Gastroesophageal sphincter (tissue), 4 donors: ENCODE measurements at regions not wholly inside any gene's neighbourhood (a gene's known extent, or its start where the extent isn't known, plus 50 kb on each side); places are given as distances from the start of the nearest gene placed in this dataset.

Experiments
- ATAC-seq: fragments of 150-250 bp; one replicate; pipeline ENCODE4 v1.9.1; 2016; ENCODE audit warnings: mild to moderate bottlenecking, moderate library complexity
- H3K27ac ChIP-seq, 4 donors: fragments of 200-600 bp; sonication (generic) in 3 of 4; 1 replicate in 3 of 4; 2 replicates in 1 of 4; pipeline ENCODE4 v1.5.1; 2016 to 2019
- H3K27me3 ChIP-seq: fragments of 200-600 bp; sonication (generic); one replicate; pipeline ENCODE4 v1.5.1; 2019
- H3K36me3 ChIP-seq, 2 donors: fragments of 200-600 bp; sonication (generic); one replicate each; pipeline ENCODE4 v1.5.1; 2019; ENCODE audit warnings: control low read depth in 1 of 2
- H3K4me1 ChIP-seq, 3 donors: fragments of 200-600 bp; sonication (generic); 1 replicate in 2 of 3; 2 replicates in 1 of 3; pipeline ENCODE4 v1.5.1; 2016 to 2019; ENCODE audit warnings: control low read depth in 2 of 3
- H3K4me3 ChIP-seq, 2 donors: fragments of 200-600 bp; sonication (generic); one replicate each; pipeline ENCODE4 v1.5.1; 2019; ENCODE audit warnings: mild to moderate bottlenecking in 1 of 2, moderate library complexity in 1 of 2
- H3K9me3 ChIP-seq, 3 donors: fragments of 200-600 bp; sonication (generic); one replicate each; pipeline ENCODE4 v1.5.1; 2017 to 2019; ENCODE audit warnings: control low read depth in 2 of 3
- EP300 ChIP-seq: sonication (generic); formaldehyde crosslinking; IDR thresholded peaks from one replicate; pipeline ENCODE4 v1.6.1; 2017; ENCODE audit warnings: antibody characterized with exemption, mild to moderate bottlenecking
- POLR2A ChIP-seq, 2 donors: fragments of 450-650 bp; IDR thresholded peaks; one replicate each; pipeline ENCODE4 v1.6.1; 2017; ENCODE audit warnings: antibody characterized with exemption in 2 of 2, mild to moderate bottlenecking in 2 of 2, moderate library complexity in 1 of 2
- POLR2AphosphoS5 ChIP-seq: sonication (generic); formaldehyde crosslinking; IDR thresholded peaks from one replicate; pipeline ENCODE4 v1.6.1; 2017; ENCODE audit warnings: antibody characterized with exemption
- WGBS, 2 donors: methylation state at CpG; one replicate each; pipeline ENCODE4 v1.1.5; 2018; ENCODE audit warnings: low coverage in 1 of 2; 5-methylcytosine and 5-hydroxymethylcytosine counted together
- TF ChIP-seq, protein P1 (sequence below), 4 experiments: fragments of 200-600 bp in 2 of 4; fragments of 450-650 bp in 2 of 4; sonication (generic) in 1 of 4; IDR thresholded peaks; one replicate each; pipeline ENCODE4 v1.5.1; 2017 to 2019; ENCODE audit warnings: antibody characterized with exemption in 4 of 4, mild to moderate bottlenecking in 2 of 4, moderate library complexity in 2 of 4

DNA sequence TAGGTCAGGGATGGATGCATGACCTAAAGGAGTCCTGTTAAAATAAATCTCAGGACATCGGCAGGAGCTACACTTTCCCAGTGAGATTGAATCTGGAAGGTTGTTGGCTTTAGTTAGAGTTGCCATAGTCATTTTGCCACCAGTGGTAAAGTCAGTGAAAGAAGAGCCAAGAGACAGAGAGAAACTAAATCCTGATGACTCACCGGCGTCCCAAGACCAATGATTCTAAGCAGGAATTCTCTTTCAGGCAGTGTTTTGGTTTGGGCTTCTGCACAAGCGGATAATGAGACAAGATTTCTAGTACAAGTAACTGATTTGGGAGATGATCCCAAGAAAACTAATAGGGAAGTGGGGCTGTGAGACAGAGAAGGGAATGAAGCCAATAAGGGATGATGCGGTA, 88.8 kb upstream of the ETS2 start:
- Histone ChIP-seq H3K4me3 (no peak overlapping the region), H3K36me3 (no peaks in the 10 kb centered on the region), H3K9me3 (no peaks in the 10 kb centered on the region), H3K27ac (no peak overlapping the region), H3K4me1 (no peaks in the 10 kb centered on the region), H3K27me3 (no peaks in the 10 kb centered on the region)
- ATAC-seq: no peak
- 85 to 94% methylated on average over 5 of the region's 5 CpGs for WGBS, 2 donors
- TF ChIP-seq POLR2A (IDR thresholded peaks at IDR 0.05): no peak
- TF ChIP-seq EP300: no peak
- no peak for TF ChIP-seq POLR2AphosphoS5
- TF ChIP-seq, protein P1, sequence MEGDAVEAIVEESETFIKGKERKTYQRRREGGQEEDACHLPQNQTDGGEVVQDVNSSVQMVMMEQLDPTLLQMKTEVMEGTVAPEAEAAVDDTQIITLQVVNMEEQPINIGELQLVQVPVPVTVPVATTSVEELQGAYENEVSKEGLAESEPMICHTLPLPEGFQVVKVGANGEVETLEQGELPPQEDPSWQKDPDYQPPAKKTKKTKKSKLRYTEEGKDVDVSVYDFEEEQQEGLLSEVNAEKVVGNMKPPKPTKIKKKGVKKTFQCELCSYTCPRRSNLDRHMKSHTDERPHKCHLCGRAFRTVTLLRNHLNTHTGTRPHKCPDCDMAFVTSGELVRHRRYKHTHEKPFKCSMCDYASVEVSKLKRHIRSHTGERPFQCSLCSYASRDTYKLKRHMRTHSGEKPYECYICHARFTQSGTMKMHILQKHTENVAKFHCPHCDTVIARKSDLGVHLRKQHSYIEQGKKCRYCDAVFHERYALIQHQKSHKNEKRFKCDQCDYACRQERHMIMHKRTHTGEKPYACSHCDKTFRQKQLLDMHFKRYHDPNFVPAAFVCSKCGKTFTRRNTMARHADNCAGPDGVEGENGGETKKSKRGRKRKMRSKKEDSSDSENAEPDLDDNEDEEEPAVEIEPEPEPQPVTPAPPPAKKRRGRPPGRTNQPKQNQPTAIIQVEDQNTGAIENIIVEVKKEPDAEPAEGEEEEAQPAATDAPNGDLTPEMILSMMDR (IDR thresholded peaks at IDR 0.05): no peak

DNA sequence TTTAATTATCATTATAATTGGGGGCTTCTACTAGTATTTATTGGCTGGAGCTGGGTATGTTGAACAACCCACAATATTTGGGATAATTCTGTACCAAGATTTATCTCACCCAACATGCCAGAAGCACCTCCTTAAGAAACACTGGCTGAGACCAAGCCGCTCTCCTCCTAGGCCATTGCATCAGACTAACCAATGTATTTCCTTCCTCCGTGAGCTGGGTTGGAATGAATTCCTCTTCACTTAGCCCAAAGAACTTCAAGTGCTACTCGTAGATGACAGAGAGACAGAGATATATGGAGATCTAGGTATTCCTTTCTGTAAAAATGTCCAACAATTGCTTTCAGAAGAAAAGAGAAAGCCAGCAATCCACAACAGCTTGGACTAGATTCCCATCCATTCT, 87.2 kb upstream of the ETS2 start:
- H3K4me1 ChIP-seq: no peaks in the 10 kb centered on the region
- H3K36me3 ChIP-seq: no peaks in the 10 kb centered on the region
- no peak for ATAC-seq
- no peak for TF ChIP-seq POLR2AphosphoS5
- TF ChIP-seq POLR2A (IDR thresholded peaks at IDR 0.05): no peak
- TF ChIP-seq, protein P1 (IDR thresholded peaks at IDR 0.05): no peak
- TF ChIP-seq EP300: no peak
- WGBS, 2 donors: 88% methylated on average over 3 of the region's 3 CpGs; no CpG with 5 or more reads in 1 of the 2 donors
- H3K27me3 ChIP-seq: no peaks in the 10 kb centered on the region
- no peak overlapping the region for H3K4me3 ChIP-seq
- no peak overlapping the region for H3K27ac ChIP-seq
- H3K9me3 ChIP-seq: no peaks in the 10 kb centered on the region

DNA sequence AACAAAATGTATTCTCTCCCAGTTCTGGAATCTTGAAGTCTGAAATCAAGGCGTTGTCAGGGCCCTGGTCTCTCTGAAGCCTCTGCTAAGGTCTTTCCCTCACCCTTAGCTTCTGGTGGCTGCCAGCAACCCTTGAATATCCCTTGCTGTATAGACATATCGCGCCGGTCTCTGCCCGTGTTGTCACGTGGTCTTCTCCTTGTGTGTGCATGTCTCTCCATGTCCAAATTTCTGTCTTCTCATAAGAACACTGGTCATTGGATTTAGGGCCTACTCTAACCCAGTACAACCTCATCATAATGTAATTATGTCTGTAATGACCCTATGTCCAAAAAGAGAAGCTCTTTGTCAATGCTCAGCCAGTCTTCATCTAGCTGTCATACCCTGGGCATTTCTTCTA, 85.7 kb upstream of the ETS2 start:
- H3K9me3 ChIP-seq: peaks cover 0 to 8% (median 0%) of the 10 kb centered on the region in 3 donors
- H3K27me3 ChIP-seq: no peaks in the 10 kb centered on the region
- H3K4me3 ChIP-seq: no peak overlapping the region
- no peak for TF ChIP-seq POLR2A (IDR thresholded peaks at IDR 0.05)
- TF ChIP-seq EP300: no peak
- TF ChIP-seq, protein P1 (IDR thresholded peaks at IDR 0.05): no peak
- TF ChIP-seq POLR2AphosphoS5: no peak
- no peak overlapping the region for H3K27ac ChIP-seq
- ATAC-seq: no peak
- 90 to 93% methylated on average over 6 of the region's 6 CpGs for WGBS, 2 donors
- no peaks in the 10 kb centered on the region for H3K4me1 ChIP-seq
- no peaks in the 10 kb centered on the region for H3K36me3 ChIP-seq

DNA sequence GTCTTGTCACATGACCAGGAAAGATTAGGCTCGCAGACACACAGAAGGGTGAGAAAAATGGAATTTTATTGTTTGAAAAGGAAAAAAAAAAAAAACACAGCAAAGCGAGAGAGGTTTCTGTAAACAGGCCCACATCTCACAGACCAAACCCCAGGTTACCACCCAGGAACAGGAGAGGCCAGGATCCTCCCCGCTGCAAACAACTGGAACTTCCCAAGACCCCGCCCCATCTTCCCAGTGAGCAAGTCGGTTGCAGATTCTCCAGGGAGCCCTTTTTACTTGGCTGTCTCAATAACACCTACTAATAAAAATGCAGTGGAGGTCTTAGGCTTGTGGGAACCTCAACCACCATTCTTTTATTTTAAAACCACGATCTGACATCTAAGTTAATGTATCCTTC, 84.7 kb upstream of the ETS2 start:
- H3K27ac ChIP-seq: no peak overlapping the region
- H3K4me1 ChIP-seq: no peaks in the 10 kb centered on the region
- H3K9me3 ChIP-seq: peaks cover 0 to 18% (median 0%) of the 10 kb centered on the region in 3 donors
- no peak overlapping the region for H3K4me3 ChIP-seq
- no peak for ATAC-seq
- 76 to 81% methylated on average over 6 of the region's 6 CpGs for WGBS, 2 donors
- no peaks in the 10 kb centered on the region for H3K36me3 ChIP-seq
- H3K27me3 ChIP-seq: no peaks in the 10 kb centered on the region
- TF ChIP-seq POLR2A (IDR thresholded peaks at IDR 0.05) (no peak), EP300 (no peak), POLR2AphosphoS5 (no peak)
- TF ChIP-seq, protein P1 (IDR thresholded peaks at IDR 0.05): no peak

DNA sequence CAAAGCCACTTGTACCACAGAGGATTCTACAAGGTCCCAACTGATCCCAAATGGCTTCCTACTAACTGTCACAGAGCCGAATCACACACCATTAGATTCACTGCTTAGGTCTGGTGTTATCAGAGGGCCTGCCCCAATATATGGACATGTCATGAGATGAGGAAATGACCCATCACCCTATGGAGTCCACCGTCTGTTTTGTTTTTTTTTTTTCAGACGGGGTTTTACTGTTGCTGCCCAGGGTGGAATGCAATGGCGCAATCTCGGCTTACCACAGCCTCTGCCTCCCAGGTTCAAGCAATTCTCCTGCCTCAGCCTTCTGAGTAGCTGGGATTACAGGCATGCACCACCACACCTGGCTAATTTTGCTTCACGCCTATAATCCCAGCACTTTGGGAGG, 83.8 kb upstream of the ETS2 start:
- no peaks in the 10 kb centered on the region for H3K4me1 ChIP-seq
- H3K27me3 ChIP-seq: no peaks in the 10 kb centered on the region
- H3K36me3 ChIP-seq: no peaks in the 10 kb centered on the region
- 89 to 92% methylated on average over 5 of the region's 6 CpGs for WGBS, 2 donors
- no peak overlapping the region for H3K27ac ChIP-seq
- no peak for ATAC-seq
- TF ChIP-seq, protein P1 (IDR thresholded peaks at IDR 0.05): no peak
- no peak for TF ChIP-seq POLR2A (IDR thresholded peaks at IDR 0.05)
- TF ChIP-seq POLR2AphosphoS5: no peak
- no peak for TF ChIP-seq EP300
- peaks cover 0 to 25% (median 0%) of the 10 kb centered on the region in 3 donors for H3K9me3 ChIP-seq
- no peak overlapping the region for H3K4me3 ChIP-seq
